Urinary bladder (tissue), 3 donors: ENCODE measurements at regions not wholly inside any gene's neighbourhood (a gene's known extent, or its start where the extent isn't known, plus 50 kb on each side); places are given as distances from the start of the nearest gene placed in this dataset.

Experiments used
- DNase-seq: peaks from one replicate; pipeline ENCODE4 v3.0.0-alpha.2; 2015; ENCODE audit errors: extremely low spot score
- H3K27ac ChIP-seq: one replicate; pipeline ENCODE4 v1.5.1; 2013; ENCODE audit warnings: low read depth, mild to moderate bottlenecking, moderate library complexity
- H3K36me3 ChIP-seq: one replicate; pipeline ENCODE4 v1.6.1; 2013; ENCODE audit warnings: mild to moderate bottlenecking, moderate library complexity; ENCODE audit not compliant: insufficient read depth
- H3K4me1 ChIP-seq: one replicate; pipeline ENCODE4 v1.6.1; 2013; ENCODE audit warnings: mild to moderate bottlenecking, moderate library complexity; ENCODE audit not compliant: insufficient read depth
- H3K4me3 ChIP-seq: one replicate; pipeline ENCODE4 v1.5.1; 2013; ENCODE audit warnings: low read depth, low read length
- WGBS: extraction: QIAGEN DNeasy Blood & Tissue Kit; methylation state at CpG from one replicate; pipeline ENCODE4 v1.1.7; 2013; 5-methylcytosine and 5-hydroxymethylcytosine counted together
- donor health status: healthy with polysubstance abuse.
- donor health status: healthy.

- no peak overlapping the region for H3K27ac ChIP-seq
- peaks cover 2% of the 10 kb centered on the region for H3K4me1 ChIP-seq
- no peak overlapping the region for H3K4me3 ChIP-seq
- no peak for DNase-seq
- WGBS, result 91% methylated on average over 10 of the region's 10 CpGs
- no peaks in the 10 kb centered on the region for H3K36me3 ChIP-seq
These were observed 94.8 kb downstream of the MYCN start for GRCh38 chr2:16034975-16035746.

- no peak for DNase-seq
- WGBS, result 64% methylated on average over 5 of the region's 5 CpGs
These were observed 94.0 kb downstream of the MYCN start for GRCh38 chr2:16034151-16034974.

GRCh38 chr2:16033032-16033293 lies 92.6 kb downstream of the MYCN start:
- H3K27ac ChIP-seq, result no peak overlapping the region
- peaks cover 2% of the 10 kb centered on the region for H3K4me1 ChIP-seq
- no peak for DNase-seq
- 97% methylated on average over 4 of the region's 4 CpGs for WGBS
- no peak overlapping the region for H3K4me3 ChIP-seq
- no peaks in the 10 kb centered on the region for H3K36me3 ChIP-seq

More at GRCh38 chr2:16034151-16034974, 94.0 kb downstream of the MYCN start:
- H3K4me3 ChIP-seq, result no peak overlapping the region
- H3K4me1 ChIP-seq, result peaks cover 2% of the 10 kb centered on the region
- no peaks in the 10 kb centered on the region for H3K36me3 ChIP-seq
- H3K27ac ChIP-seq, result no peak overlapping the region

- Histone ChIP-seq H3K36me3 (no peaks in the 10 kb centered on the region), H3K4me1 (peaks cover 2% of the 10 kb centered on the region), H3K27ac (no peak overlapping the region), H3K4me3 (no peak overlapping the region)
- WGBS, result 97% methylated on average over 11 of the region's 11 CpGs
- DNase-seq, result no peak
These were observed 92.1 kb downstream of the MYCN start for GRCh38 chr2:16032282-16033031.

- H3K4me1 ChIP-seq, result peaks cover 2% of the 10 kb centered on the region
- DNase-seq, result no peak
- no peak overlapping the region for H3K27ac ChIP-seq
- 42% methylated on average over 8 of the region's 8 CpGs for WGBS
- H3K36me3 ChIP-seq, result no peaks in the 10 kb centered on the region
- H3K4me3 ChIP-seq, result no peak overlapping the region
These were observed 91.5 kb downstream of the MYCN start for GRCh38 chr2:16031848-16032159.

GRCh38 chr2:16031058-16031847 lies 90.9 kb downstream of the MYCN start:
- no peak overlapping the region for H3K27ac ChIP-seq
- peaks cover 2% of the 10 kb centered on the region for H3K4me1 ChIP-seq
- H3K4me3 ChIP-seq, result no peak overlapping the region
- H3K36me3 ChIP-seq, result no peaks in the 10 kb centered on the region
- no peak for DNase-seq
- WGBS, result 59% methylated on average over 11 of the region's 11 CpGs

- 87% methylated on average over 24 of the region's 24 CpGs for WGBS
- H3K4me3 ChIP-seq, result no peak overlapping the region
- DNase-seq, result no peak
- H3K27ac ChIP-seq, result no peak overlapping the region
- H3K4me1 ChIP-seq, result peaks cover 2% of the 10 kb centered on the region
- no peaks in the 10 kb centered on the region for H3K36me3 ChIP-seq
These were observed 90.1 kb downstream of the MYCN start for GRCh38 chr2:16030206-16031057.

- no peaks in the 10 kb centered on the region for H3K36me3 ChIP-seq
- H3K4me3 ChIP-seq, result no peak overlapping the region
- H3K4me1 ChIP-seq, result peaks cover 2% of the 10 kb centered on the region
- H3K27ac ChIP-seq, result no peak overlapping the region
- no peak for DNase-seq
- WGBS, result 89% methylated on average over 8 of the region's 8 CpGs
These were observed 88.3 kb downstream of the MYCN start for GRCh38 chr2:16028644-16029043.

GRCh38 chr2:16026816-16027501 lies 86.6 kb downstream of the MYCN start:
- H3K4me1 ChIP-seq, result peaks cover 2% of the 10 kb centered on the region
- no peak overlapping the region for H3K27ac ChIP-seq
- H3K4me3 ChIP-seq, result no peak overlapping the region
- DNase-seq, result no peak
- WGBS, result 48% methylated on average over 8 of the region's 8 CpGs
- no peaks in the 10 kb centered on the region for H3K36me3 ChIP-seq

GRCh38 chr2:16025876-16026640 lies 85.7 kb downstream of the MYCN start:
- WGBS, result 75% methylated on average over 17 of the region's 17 CpGs

GRCh38 chr2:16025211-16025875 lies 85.0 kb downstream of the MYCN start:
- Histone ChIP-seq H3K36me3 (no peaks in the 10 kb centered on the region), H3K4me3 (no peak overlapping the region), H3K27ac (no peak overlapping the region), H3K4me1 (no peaks in the 10 kb centered on the region)
- 71% methylated on average over 8 of the region's 8 CpGs for WGBS
- no peak for DNase-seq

More at GRCh38 chr2:16025876-16026640, 85.7 kb downstream of the MYCN start:
- DNase-seq, result no peak
- no peak overlapping the region for H3K27ac ChIP-seq
- H3K4me1 ChIP-seq, result peaks cover 1% of the 10 kb centered on the region
- H3K4me3 ChIP-seq, result no peak overlapping the region
- no peaks in the 10 kb centered on the region for H3K36me3 ChIP-seq
